ENCODE measurements at regions not wholly inside any gene's neighbourhood (a gene's known extent, or its start where the extent isn't known, plus 50 kb on each side); places are given as distances from the start of the nearest gene placed in this dataset.

DNA sequence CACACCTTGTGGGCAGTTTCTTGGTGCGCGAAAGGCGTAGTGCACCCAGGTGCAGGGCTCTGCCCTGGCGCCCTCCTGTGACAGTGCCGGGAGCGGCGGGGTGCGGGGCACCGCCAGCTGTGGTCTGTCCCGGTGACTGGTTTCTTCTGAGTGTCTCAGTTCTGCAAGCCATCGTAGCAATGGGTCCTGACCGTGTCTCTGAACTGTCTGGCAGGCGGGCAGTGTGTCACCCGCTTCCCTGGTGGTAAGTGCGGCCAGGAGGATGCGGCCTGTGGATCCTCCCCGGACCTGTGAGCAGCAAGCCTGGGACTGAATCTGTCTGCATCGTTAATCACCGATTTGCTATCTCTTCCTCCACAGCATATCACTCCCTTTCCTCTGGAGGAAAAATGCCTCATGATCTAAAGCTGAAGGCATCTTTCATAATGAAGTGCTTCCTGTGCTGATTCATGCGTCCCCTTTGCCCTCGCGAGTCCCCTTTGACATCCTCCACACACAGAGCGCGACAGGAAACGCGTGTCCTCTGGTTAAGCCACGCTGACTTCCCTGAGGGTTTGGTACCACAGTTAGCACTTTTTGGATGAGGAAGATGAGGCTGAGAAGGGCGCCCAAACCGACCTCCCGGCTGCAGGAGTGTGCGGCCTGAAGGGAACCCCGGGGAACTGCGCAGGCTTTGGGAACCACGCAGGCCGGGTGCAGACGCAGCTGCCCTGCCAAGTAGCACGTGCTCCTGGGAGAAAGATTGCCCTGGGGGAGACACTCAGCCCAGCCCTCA is 416.0 kb upstream of the HS6ST1 start:
- no peak overlapping the region for H3K9ac ChIP-seq (ENCODE audit: insufficient read depth in 1 of 2, low read depth in 2 of 2, low read length in 2 of 2)

DNA sequence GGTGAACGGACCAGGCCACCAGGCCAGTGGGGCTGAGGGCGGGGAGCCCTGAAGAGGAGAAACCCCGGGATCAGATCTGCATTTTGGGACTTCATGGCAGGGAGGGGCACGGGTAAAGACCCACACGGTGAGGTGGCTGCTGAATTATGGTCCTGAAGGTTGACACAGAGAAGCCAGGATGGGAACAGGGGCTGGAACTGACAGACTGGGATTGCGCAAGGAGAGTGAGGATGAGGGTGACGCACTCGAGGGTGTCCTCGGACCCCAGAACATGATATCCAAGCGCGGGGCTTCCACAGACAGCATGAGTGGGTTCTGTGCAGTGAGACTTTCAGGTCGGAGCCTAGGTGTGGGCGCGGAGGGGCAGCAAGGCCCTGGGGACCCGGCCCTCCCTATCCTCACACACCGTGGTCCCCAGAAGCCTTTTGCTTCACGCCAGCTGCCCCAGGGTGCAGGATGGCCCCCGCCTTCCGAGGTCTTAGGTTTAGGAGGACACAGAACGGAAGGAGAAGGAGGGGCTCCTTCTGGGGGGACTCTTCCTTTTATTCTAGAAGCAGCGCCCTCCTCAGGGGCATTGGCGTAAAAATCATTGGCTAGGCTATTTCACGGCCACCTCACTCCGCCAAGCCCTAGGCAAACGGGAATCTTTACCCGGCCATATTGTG is 416.8 kb upstream of the HS6ST1 start:
- DNase-seq (ENCODE audit: extremely low read depth in 1 of 4, low spot score in 3 of 4) = peak in 1 of 4 experiments; percentile 22
- H2AFZ ChIP-seq (ENCODE audit: low read depth, low read length) = no peak overlapping the region
- H3K36me3 ChIP-seq (ENCODE audit: control insufficient read depth, insufficient read depth, low read length) = no peaks in the 10 kb centered on the region
- peaks cover 0 to 10% of the 10 kb centered on the region in 2 experiments; a peak in 2 of 5 replicates for H3K4me1 ChIP-seq (replicated peaks in 1 of 2; ENCODE audit: control insufficient read depth in 2 of 2, insufficient read depth in 2 of 2, low read length in 2 of 2)
- no peak for ATAC-seq
- no peaks in the 10 kb centered on the region for H3K79me2 ChIP-seq (ENCODE audit: control insufficient read depth, insufficient read depth, low read length)
- TF ChIP-seq CEBPG (CRISPR knock-in tag; IDR thresholded peaks at IDR 0.05) = no peak
- TF ChIP-seq CEBPG (tag; conservative IDR thresholded peaks at IDR 0.05 in 1 of 2, IDR thresholded peaks at IDR 0.05 in 1 of 2) = peak in 1 of 2 experiments; percentile 39; a peak in 2 of 4 replicates
- TF ChIP-seq ZNF347 (CRISPR knock-in tag; IDR thresholded peaks at IDR 0.05; ENCODE audit: low read depth) = no peak
- TF ChIP-seq ZNF133 (CRISPR knock-in tag; IDR thresholded peaks at IDR 0.05) = no peak
- no peak for TF ChIP-seq GABPB1 (CRISPR knock-in tag; IDR thresholded peaks at IDR 0.05)
- peak; percentile 66 for TF ChIP-seq CEBPB (tag; IDR thresholded peaks at IDR 0.05)
- ChIA-PET POLR2A (interaction anchor here (0.7 kb wide), 1 partner anchor 172 kb away, joined by 4 read pairs; no protein-coding TSS in a partner anchor), CTCF (ENCODE audit: low intra/inter-chr PET ratio) (no interaction called here)
- WGBS (ENCODE audit: insufficient coverage, low coverage, missing lambda C conversion rate) = 3% methylated on average over 19 of the region's 26 CpGs
- H3K4me3 ChIP-seq = no peak overlapping the region
- H3K9me3 ChIP-seq (replicated peaks; ENCODE audit: control insufficient read depth, insufficient read depth, low read depth, low read length) = no peaks in the 10 kb centered on the region
- H4K20me1 ChIP-seq (replicated peaks; ENCODE audit: control insufficient read depth, insufficient read depth, low read length) = 0 out of 2 replicates have a peak, but pooled peaks cover 7% of the 10 kb centered on the region
- peaks cover 4 to 41% of the 10 kb centered on the region in 2 experiments; a peak in 2 of 5 replicates for H3K27me3 ChIP-seq (ENCODE audit: control insufficient read depth in 2 of 2, insufficient read depth in 2 of 2, low read length in 2 of 2)
- no peak overlapping the region for H3K27ac ChIP-seq (ENCODE audit: extremely low read depth, low read depth, low read length)
- no peak for FAIRE-seq
- no peak overlapping the region for H3K4me2 ChIP-seq (ENCODE audit: insufficient read depth, low read length)
- intact Hi-C loops (cut with micrococcal nuclease) (loop anchor here (10.0 kb wide), 1 partner anchor 659 kb away; no protein-coding TSS in a partner anchor), in situ Hi-C loops (cut with MboI) (no loop called here)
- no peaks in the 10 kb centered on the region for H3K9me1 ChIP-seq (ENCODE audit: control insufficient read depth, insufficient read depth, low read length)
- no peak overlapping the region for H3K9ac ChIP-seq (ENCODE audit: insufficient read depth in 1 of 2, low read depth in 2 of 2, low read length in 2 of 2)
- no TSS peak for BruUV-seq (replicated peaks)

More for the DNA sequence above, 416.0 kb upstream of the HS6ST1 start:
- H3K79me2 ChIP-seq (ENCODE audit: control insufficient read depth, insufficient read depth, low read length) = no peaks in the 10 kb centered on the region
- H4K20me1 ChIP-seq (replicated peaks; ENCODE audit: control insufficient read depth, insufficient read depth, low read length) = 0 out of 2 replicates have a peak, but pooled peaks cover 7% of the 10 kb centered on the region
- in situ Hi-C loops (cut with MboI) (no loop called here), intact Hi-C loops (cut with micrococcal nuclease) (loop anchor here (10.0 kb wide), 1 partner anchor 660 kb away; no protein-coding TSS in a partner anchor)
- H3K36me3 ChIP-seq (ENCODE audit: control insufficient read depth, insufficient read depth, low read length) = no peaks in the 10 kb centered on the region
- ATAC-seq (no peak), FAIRE-seq (no peak), DNase-seq (ENCODE audit: extremely low read depth in 1 of 4, low spot score in 3 of 4) (no peak)
- TF ChIP-seq ETV1 (tag; conservative IDR thresholded peaks at IDR 0.05; ENCODE audit: low read depth) (0 out of 2 replicates have a peak, but pooled peaks have one; percentile 24), NR2C2 (CRISPR knock-in tag; IDR thresholded peaks at IDR 0.05) (no peak), NR2C2 (tag; IDR thresholded peaks at IDR 0.05) (peak; percentile 83; the same call in 1 of the 2 replicates), GTF2E2 (tag; IDR thresholded peaks at IDR 0.05) (no peak), GABPA (tag; conservative IDR thresholded peaks at IDR 0.05; ENCODE audit: low read depth) (peak; percentile 58), NR2C1 (IDR thresholded peaks at IDR 0.05) (no peak), NR2C1 (tag; IDR thresholded peaks at IDR 0.05) (peak; percentile 30; the same call in 1 of the 2 replicates)
- H3K27me3 ChIP-seq (ENCODE audit: control insufficient read depth in 2 of 2, insufficient read depth in 2 of 2, low read length in 2 of 2) = peaks cover 4 to 41% of the 10 kb centered on the region in 2 experiments; a peak in 2 of 5 replicates
- ChIA-PET CTCF (ENCODE audit: low intra/inter-chr PET ratio) (no interaction called here), POLR2A (no interaction called here)
- no TSS peak for BruUV-seq (replicated peaks)
- H3K4me3 ChIP-seq = no peak overlapping the region
- H3K9me3 ChIP-seq (replicated peaks; ENCODE audit: control insufficient read depth, insufficient read depth, low read depth, low read length) = no peaks in the 10 kb centered on the region
- H3K9me1 ChIP-seq (ENCODE audit: control insufficient read depth, insufficient read depth, low read length) = no peaks in the 10 kb centered on the region
- H2AFZ ChIP-seq (ENCODE audit: low read depth, low read length) = no peak overlapping the region
- no peak overlapping the region for H3K27ac ChIP-seq (ENCODE audit: extremely low read depth, low read depth, low read length)
- H3K4me2 ChIP-seq (ENCODE audit: insufficient read depth, low read length) = no peak overlapping the region
- WGBS (ENCODE audit: insufficient coverage, low coverage, missing lambda C conversion rate) = 1% methylated on average over 34 of the region's 37 CpGs
- H3K4me1 ChIP-seq (replicated peaks in 1 of 2; ENCODE audit: control insufficient read depth in 2 of 2, insufficient read depth in 2 of 2, low read length in 2 of 2) = peaks cover 0 to 10% of the 10 kb centered on the region in 2 experiments; a peak in 2 of 5 replicates
